Cardiac muscle cell (in vitro differentiated cells and primary cell): ENCODE measurements at regions not wholly inside any gene's neighbourhood (a gene's known extent, or its start where the extent isn't known, plus 50 kb on each side); places are given as distances from the start of the nearest gene placed in this dataset.
"Not testable (repeated sequence)": the region's sequence is repeated elsewhere in the genome, so short reads cannot be mapped to it uniquely, and the experiment has no call there.

Experiments
- DNase-seq, 2 donors: peaks; one replicate each; pipeline versions ENCODE4 v3.0.0 to v3.0.0-alpha.2; 2010 to 2017; ENCODE audit warnings: low read depth in 1 of 2, low spot score in 1 of 2
- H3K27ac ChIP-seq: fragments of 200-600 bp; sonication (generic); 2 replicates; pipeline ENCODE4 v1.5.1; 2016
- H3K27me3 ChIP-seq: fragments of 200-600 bp; sonication (generic); 2 replicates; pipeline ENCODE4 v1.6.0; 2016; ENCODE audit warnings: control low read depth
- H3K36me3 ChIP-seq: fragments of 200-600 bp; sonication (generic); 2 replicates; pipeline ENCODE4 v1.5.1; 2016; ENCODE audit warnings: control low read depth
- H3K4me1 ChIP-seq: fragments of 200-600 bp; sonication (generic); 2 replicates; pipeline ENCODE4 v1.8.1; 2017; ENCODE audit warnings: low read depth, mild to moderate bottlenecking, mixed run types
- H3K4me3 ChIP-seq: fragments of 200-600 bp; sonication (generic); 2 replicates; pipeline ENCODE4 v1.5.1; 2016; ENCODE audit warnings: mild to moderate bottlenecking
- H3K9me3 ChIP-seq: fragments of 200-600 bp; sonication (generic); 2 replicates; pipeline ENCODE4 v1.5.1; 2017; ENCODE audit warnings: low read depth, mild to moderate bottlenecking, control low read depth
- CTCF ChIP-seq: IDR thresholded peaks from 2 replicates; pipeline ENCODE4 v1.5.1; 2012; ENCODE audit warnings: low read depth, mild to moderate bottlenecking, low read length

DNA sequence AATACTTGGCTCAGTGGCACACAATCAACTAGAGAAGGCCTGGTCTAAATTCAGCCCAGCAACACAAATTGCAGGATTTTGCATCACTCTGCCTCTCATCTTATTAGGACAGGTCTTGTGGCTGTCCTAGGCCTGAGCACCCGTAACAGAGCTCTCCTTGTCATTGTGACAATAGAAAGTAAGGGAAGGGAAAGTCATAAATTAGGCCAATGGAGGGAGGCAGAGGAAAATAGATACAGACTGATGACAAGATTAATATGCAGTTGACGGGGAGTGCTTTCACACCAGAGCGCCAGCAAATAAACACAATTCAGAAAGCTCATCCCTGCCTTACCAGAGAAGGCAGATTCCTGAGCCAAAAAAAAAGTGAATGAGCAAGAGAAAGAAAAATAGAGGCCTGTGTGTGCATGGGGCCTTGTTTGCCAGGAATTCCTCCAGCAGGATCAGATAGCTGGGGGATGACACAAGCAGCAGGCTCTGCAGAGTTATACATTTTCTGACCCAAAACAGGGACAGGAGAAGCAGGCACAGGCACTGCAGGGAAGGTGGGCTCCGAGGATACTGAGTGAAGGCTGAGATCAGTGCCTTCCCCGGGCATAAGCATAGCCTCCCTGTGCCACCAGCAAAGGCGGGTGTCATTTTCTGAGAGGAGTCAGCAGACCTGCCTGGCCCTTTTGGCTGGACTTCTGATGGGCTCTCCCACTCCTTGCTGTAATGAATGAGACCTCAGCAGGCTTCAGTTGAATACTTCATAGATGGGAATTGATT is 110.0 kb upstream of the SPAG17 start:
- Histone ChIP-seq H3K9me3 (no peaks in the 10 kb centered on the region), H3K27ac (no peak overlapping the region), H3K27me3 (no peaks in the 10 kb centered on the region), H3K4me1 (peaks cover 13% of the 10 kb centered on the region), H3K36me3 (no peaks in the 10 kb centered on the region), H3K4me3 (no peak overlapping the region)
- no peak for TF ChIP-seq CTCF
- peak in 1 of 2 donors; percentile 13 for DNase-seq

DNA sequence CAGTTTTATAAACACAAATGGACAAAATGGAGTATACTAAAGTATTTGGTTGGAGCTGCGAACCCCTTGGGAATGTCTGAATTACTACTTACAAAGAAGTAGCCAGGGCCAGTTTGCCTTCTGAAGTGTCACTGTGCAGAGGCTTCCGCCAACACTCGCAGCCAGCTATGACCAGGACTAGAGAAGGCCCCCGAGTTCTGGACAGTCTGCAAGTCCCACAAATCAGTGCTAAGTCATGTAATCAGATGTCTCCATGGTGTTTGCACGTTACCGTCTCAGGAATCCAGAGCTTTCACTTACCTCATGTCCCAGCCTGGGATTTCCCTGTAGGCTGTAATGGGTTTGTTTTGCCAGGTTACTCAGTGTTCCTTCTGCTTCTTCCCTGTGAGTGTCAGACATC is 106.6 kb upstream of the SPAG17 start:
- Histone ChIP-seq H3K4me3 (no peak overlapping the region), H3K36me3 (no peaks in the 10 kb centered on the region), H3K27me3 (no peaks in the 10 kb centered on the region), H3K27ac (no peak overlapping the region), H3K4me1 (peaks cover 18% of the 10 kb centered on the region), H3K9me3 (no peaks in the 10 kb centered on the region)
- peak in 1 of 2 donors; percentile 3 for DNase-seq
- no peak for TF ChIP-seq CTCF

DNA sequence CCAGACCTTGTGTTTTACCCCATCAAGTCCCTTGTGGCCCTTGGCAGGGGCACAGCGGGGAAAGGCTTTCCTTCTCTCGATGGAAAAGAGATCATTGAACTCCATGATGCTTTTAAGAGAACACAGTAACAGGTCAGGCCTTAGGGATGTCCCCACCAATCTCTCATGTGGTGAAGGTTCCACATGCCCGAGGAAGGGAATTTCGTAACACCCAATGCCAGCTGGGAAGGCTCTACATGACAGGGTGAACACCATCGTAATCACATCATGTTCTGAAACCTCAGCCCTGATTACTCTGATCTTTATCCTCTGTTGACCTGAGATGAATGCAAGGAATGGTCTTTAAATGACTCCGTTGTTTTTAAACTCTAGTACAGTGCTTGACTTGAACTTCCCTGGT is 105.5 kb upstream of the SPAG17 start:
- H3K36me3 ChIP-seq = no peaks in the 10 kb centered on the region
- no peaks in the 10 kb centered on the region for H3K9me3 ChIP-seq
- DNase-seq = peak in 1 of 2 donors; percentile 5
- TF ChIP-seq CTCF = no peak
- H3K27ac ChIP-seq = no peak overlapping the region
- no peaks in the 10 kb centered on the region for H3K27me3 ChIP-seq
- H3K4me3 ChIP-seq = no peak overlapping the region
- peaks cover 18% of the 10 kb centered on the region for H3K4me1 ChIP-seq

- H3K4me1 ChIP-seq = peaks cover 15% of the 10 kb centered on the region
- no peak overlapping the region for H3K27ac ChIP-seq
These were observed 105.0 kb upstream of the SPAG17 start for GRCh38 chr1:118290046-118290445.

GRCh38 chr1:118280656-118281055 is 95.6 kb upstream of the SPAG17 start:
- not testable (repeated sequence) for H3K4me1 ChIP-seq, H3K27me3 ChIP-seq, H3K36me3 ChIP-seq, H3K27ac ChIP-seq, H3K9me3 ChIP-seq, H3K4me3 ChIP-seq, DNase-seq

More at GRCh38 chr1:118290046-118290445, 105.0 kb upstream of the SPAG17 start:
- TF ChIP-seq CTCF = no peak
- Histone ChIP-seq H3K36me3 (no peaks in the 10 kb centered on the region), H3K9me3 (no peaks in the 10 kb centered on the region), H3K27me3 (no peaks in the 10 kb centered on the region), H3K4me3 (no peak overlapping the region)
- DNase-seq = no peak

GRCh38 chr1:118275472-118276115 is 90.6 kb upstream of the SPAG17 start:
- H3K36me3 ChIP-seq = no peaks in the 10 kb centered on the region
- H3K9me3 ChIP-seq = no peaks in the 10 kb centered on the region
- no peaks in the 10 kb centered on the region for H3K4me1 ChIP-seq
- H3K27ac ChIP-seq = no peak overlapping the region
- no peak for DNase-seq
- no peak overlapping the region for H3K4me3 ChIP-seq
- no peaks in the 10 kb centered on the region for H3K27me3 ChIP-seq
- no peak for TF ChIP-seq CTCF
